Neural progenitor cell (in vitro differentiated cells): ENCODE measurements at regions not wholly inside any gene's neighbourhood (a gene's known extent, or its start where the extent isn't known, plus 50 kb on each side); places are given as distances from the start of the nearest gene placed in this dataset.

Experiments
- DNase-seq: peaks from one replicate; pipeline ENCODE4 v3.0.0-alpha.2; 2016; ENCODE audit warnings: low spot score
- H2AFZ ChIP-seq: fragments of 200-600 bp; sonication (generic); replicated peaks from 2 replicates; pipeline ENCODE4 v1.6.1; 2016; ENCODE audit warnings: antibody characterized with exemption
- H3F3A ChIP-seq: fragments of 200-600 bp; sonication (generic); 2 replicates; pipeline ENCODE4 v1.6.1; 2016; ENCODE audit warnings: antibody characterized with exemption, low read depth
- H3K27ac ChIP-seq: fragments of 200-600 bp; sonication (generic); 2 replicates; pipeline ENCODE4 v1.5.1; 2016; ENCODE audit warnings: mild to moderate bottlenecking
- H3K27me3 ChIP-seq: fragments of 200-600 bp; sonication (generic); 2 replicates; pipeline ENCODE4 v1.6.1; 2016; ENCODE audit warnings: mild to moderate bottlenecking, moderate library complexity
- H3K36me3 ChIP-seq: fragments of 200-600 bp; sonication (generic); 2 replicates; pipeline ENCODE4 v1.5.1; 2016
- H3K4me1 ChIP-seq: fragments of 200-600 bp; sonication (generic); 2 replicates; pipeline ENCODE4 v1.6.1; 2016; ENCODE audit warnings: mixed run types
- H3K4me2 ChIP-seq: fragments of 200-600 bp; sonication (generic); 2 replicates; pipeline ENCODE4 v1.6.1; 2016
- H3K4me3 ChIP-seq: fragments of 200-600 bp; sonication (generic); 2 replicates; pipeline ENCODE4 v1.5.1; 2016
- H3K79me2 ChIP-seq: fragments of 200-600 bp; sonication (generic); 2 replicates; pipeline ENCODE4 v1.6.1; 2016; ENCODE audit warnings: low read depth
- H3K9ac ChIP-seq: fragments of 200-600 bp; sonication (generic); 2 replicates; pipeline ENCODE4 v1.6.1; 2016
- H3K9me3 ChIP-seq: fragments of 200-600 bp; sonication (generic); 2 replicates; pipeline ENCODE4 v1.5.1; 2016; ENCODE audit warnings: low read depth
- H4K20me1 ChIP-seq: fragments of 200-600 bp; sonication (generic); 2 replicates; pipeline ENCODE4 v1.6.1; 2016; ENCODE audit warnings: low read depth
- H3K27ac Mint-ChIP-seq: 3 replicates; pipeline ENCODE4 v1.8.0; 2021; ENCODE audit warnings: mixed read lengths
- H3K27me3 Mint-ChIP-seq: 2 replicates; pipeline ENCODE4 v1.8.0; 2022; ENCODE audit warnings: low read depth, mild to moderate bottlenecking, inconsistent platforms, moderate library complexity, mixed read lengths; ENCODE audit not compliant: insufficient read depth
- H3K36me3 Mint-ChIP-seq: 3 replicates; pipeline ENCODE4 v1.8.0; 2021; ENCODE audit warnings: mixed read lengths
- H3K4me1 Mint-ChIP-seq: 3 replicates; pipeline ENCODE4 v1.8.0; 2021; ENCODE audit warnings: mixed read lengths
- H3K4me3 Mint-ChIP-seq: 3 replicates; pipeline ENCODE4 v1.8.0; 2021; ENCODE audit warnings: mild to moderate bottlenecking, moderate library complexity, mixed read lengths
- H3K9me3 Mint-ChIP-seq: 3 replicates; pipeline ENCODE4 v1.8.0; 2020; ENCODE audit warnings: mixed read lengths
- EZH2 ChIP-seq: fragments of 200-600 bp; sonication (generic); IDR thresholded peaks from 2 replicates; pipeline ENCODE4 v1.6.1; 2017; ENCODE audit warnings: antibody characterized with exemption, mild to moderate bottlenecking, moderate library complexity
- EZH2phosphoT487 ChIP-seq: fragments of 200-600 bp; sonication (generic); IDR thresholded peaks from 2 replicates; pipeline ENCODE4 v1.6.1; 2017; ENCODE audit warnings: antibody characterized with exemption
- TF ChIP-seq, protein P1 (sequence below): fragments of 200-600 bp; sonication (generic); IDR thresholded peaks from 2 replicates; pipeline ENCODE4 v1.5.1; 2017; ENCODE audit warnings: antibody characterized with exemption, mild to moderate bottlenecking

DNA sequence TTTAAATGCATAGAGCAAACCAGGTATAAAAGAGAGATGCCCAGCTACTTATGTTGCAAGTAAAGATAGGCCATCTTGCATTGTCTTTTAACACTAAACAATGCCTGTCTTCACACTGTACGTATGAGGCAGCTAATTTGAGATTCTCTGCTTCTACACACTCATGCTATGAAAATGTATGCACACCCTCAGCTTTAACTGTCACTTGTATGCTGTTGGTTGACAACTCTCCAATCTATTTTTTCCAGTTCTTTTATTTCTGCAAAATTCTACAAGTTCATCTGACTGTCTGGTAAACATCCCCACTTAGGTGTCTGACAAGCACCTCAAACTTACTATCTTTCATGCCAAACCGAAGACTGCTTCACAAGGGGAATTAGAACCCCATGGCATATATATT is 131.7 kb upstream of the SOX9 start:
- H3K4me3 Mint-ChIP-seq: no peak overlapping the region
- H3K27me3 Mint-ChIP-seq: no peaks in the 10 kb centered on the region
- TF ChIP-seq EZH2phosphoT487 (no peak), EZH2 (no peak)
- TF ChIP-seq, protein P1, sequence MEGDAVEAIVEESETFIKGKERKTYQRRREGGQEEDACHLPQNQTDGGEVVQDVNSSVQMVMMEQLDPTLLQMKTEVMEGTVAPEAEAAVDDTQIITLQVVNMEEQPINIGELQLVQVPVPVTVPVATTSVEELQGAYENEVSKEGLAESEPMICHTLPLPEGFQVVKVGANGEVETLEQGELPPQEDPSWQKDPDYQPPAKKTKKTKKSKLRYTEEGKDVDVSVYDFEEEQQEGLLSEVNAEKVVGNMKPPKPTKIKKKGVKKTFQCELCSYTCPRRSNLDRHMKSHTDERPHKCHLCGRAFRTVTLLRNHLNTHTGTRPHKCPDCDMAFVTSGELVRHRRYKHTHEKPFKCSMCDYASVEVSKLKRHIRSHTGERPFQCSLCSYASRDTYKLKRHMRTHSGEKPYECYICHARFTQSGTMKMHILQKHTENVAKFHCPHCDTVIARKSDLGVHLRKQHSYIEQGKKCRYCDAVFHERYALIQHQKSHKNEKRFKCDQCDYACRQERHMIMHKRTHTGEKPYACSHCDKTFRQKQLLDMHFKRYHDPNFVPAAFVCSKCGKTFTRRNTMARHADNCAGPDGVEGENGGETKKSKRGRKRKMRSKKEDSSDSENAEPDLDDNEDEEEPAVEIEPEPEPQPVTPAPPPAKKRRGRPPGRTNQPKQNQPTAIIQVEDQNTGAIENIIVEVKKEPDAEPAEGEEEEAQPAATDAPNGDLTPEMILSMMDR: no peak
- no peak overlapping the region for H3K4me3 ChIP-seq
- no peak overlapping the region for H2AFZ ChIP-seq
- no peaks in the 10 kb centered on the region for H4K20me1 ChIP-seq
- H3K36me3 Mint-ChIP-seq: no peaks in the 10 kb centered on the region
- H3K27me3 ChIP-seq: no peaks in the 10 kb centered on the region
- DNase-seq: no peak
- no peaks in the 10 kb centered on the region for H3K9me3 ChIP-seq
- H3K9me3 Mint-ChIP-seq: no peaks in the 10 kb centered on the region
- no peaks in the 10 kb centered on the region for H3F3A ChIP-seq
- no peaks in the 10 kb centered on the region for H3K4me1 ChIP-seq
- H3K27ac ChIP-seq: no peak overlapping the region
- H3K4me2 ChIP-seq: no peak overlapping the region
- no peak overlapping the region for H3K9ac ChIP-seq
- no peak overlapping the region for H3K27ac Mint-ChIP-seq
- H3K4me1 Mint-ChIP-seq: no peaks in the 10 kb centered on the region
- no peaks in the 10 kb centered on the region for H3K36me3 ChIP-seq
- no peaks in the 10 kb centered on the region for H3K79me2 ChIP-seq

DNA sequence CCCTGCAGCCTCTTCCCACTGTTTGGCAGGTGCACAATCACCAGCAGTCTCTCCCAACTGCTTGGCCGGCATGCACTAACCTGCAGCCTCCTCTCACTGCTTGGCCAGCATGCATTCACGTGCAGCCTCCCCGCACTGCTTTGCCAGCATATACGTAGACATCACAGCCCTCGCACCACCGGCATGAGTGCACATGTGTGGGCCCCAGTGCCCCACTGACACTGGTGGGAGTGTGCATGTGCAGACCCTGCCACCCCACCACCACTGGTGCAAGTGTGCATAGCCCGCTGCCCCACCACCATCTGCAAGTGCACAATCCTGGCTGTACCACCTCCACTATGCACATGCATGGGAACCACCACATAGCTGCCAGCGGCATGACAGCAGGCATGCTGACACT is 127.5 kb upstream of the SOX9 start:
- Mint-ChIP-seq H3K27ac (no peak overlapping the region), H3K4me3 (no peak overlapping the region), H3K9me3 (no peaks in the 10 kb centered on the region), H3K4me1 (peaks cover 2% of the 10 kb centered on the region), H3K36me3 (no peaks in the 10 kb centered on the region), H3K27me3 (no peaks in the 10 kb centered on the region)
- H3K27ac ChIP-seq: no peak overlapping the region
- H3K4me2 ChIP-seq: no peak overlapping the region
- no peaks in the 10 kb centered on the region for H4K20me1 ChIP-seq
- DNase-seq: no peak
- TF ChIP-seq, protein P1: no peak
- no peak for TF ChIP-seq EZH2
- TF ChIP-seq EZH2phosphoT487: no peak
- no peak overlapping the region for H3K4me3 ChIP-seq
- H3K4me1 ChIP-seq: no peaks in the 10 kb centered on the region
- no peaks in the 10 kb centered on the region for H3K9me3 ChIP-seq
- no peaks in the 10 kb centered on the region for H3K27me3 ChIP-seq
- no peaks in the 10 kb centered on the region for H3K36me3 ChIP-seq
- H3F3A ChIP-seq: no peaks in the 10 kb centered on the region
- H3K79me2 ChIP-seq: no peaks in the 10 kb centered on the region
- H3K9ac ChIP-seq: no peak overlapping the region
- no peak overlapping the region for H2AFZ ChIP-seq

DNA sequence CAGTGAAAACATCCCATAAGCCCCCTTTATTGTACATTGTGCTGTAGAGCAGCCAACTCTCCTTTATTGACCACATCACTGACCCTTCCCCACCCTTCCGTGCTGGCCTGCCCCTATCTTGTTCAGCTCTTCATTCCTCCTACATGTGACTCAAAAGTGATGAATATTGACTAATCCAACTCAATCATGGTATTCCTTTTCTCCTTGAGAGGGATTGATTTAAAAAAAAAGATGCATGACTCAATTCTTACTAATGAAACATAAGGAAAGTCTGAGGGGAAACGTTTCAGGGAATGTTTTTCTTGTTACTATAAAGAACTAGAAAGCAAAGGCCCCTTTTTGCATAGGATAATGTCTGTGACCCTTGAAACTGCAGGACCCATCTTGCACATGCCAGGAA is 125.2 kb upstream of the SOX9 start:
- no peak for DNase-seq
- H3K36me3 Mint-ChIP-seq: no peaks in the 10 kb centered on the region
- Histone ChIP-seq H4K20me1 (no peaks in the 10 kb centered on the region), H3K36me3 (no peaks in the 10 kb centered on the region), H3F3A (no peaks in the 10 kb centered on the region), H3K79me2 (no peaks in the 10 kb centered on the region), H3K4me3 (no peak overlapping the region), H3K9me3 (no peaks in the 10 kb centered on the region), H3K4me2 (no peak overlapping the region), H3K27me3 (no peaks in the 10 kb centered on the region), H3K27ac (no peak overlapping the region), H2AFZ (no peak overlapping the region), H3K9ac (no peak overlapping the region), H3K4me1 (no peaks in the 10 kb centered on the region)
- no peak overlapping the region for H3K4me3 Mint-ChIP-seq
- peaks cover 6% of the 10 kb centered on the region for H3K4me1 Mint-ChIP-seq
- H3K27me3 Mint-ChIP-seq: no peaks in the 10 kb centered on the region
- H3K27ac Mint-ChIP-seq: no peak overlapping the region
- TF ChIP-seq EZH2 (no peak), EZH2phosphoT487 (no peak)
- TF ChIP-seq, protein P1: no peak
- H3K9me3 Mint-ChIP-seq: no peaks in the 10 kb centered on the region
